ENCODE measurements at regions not wholly inside any gene's neighbourhood (a gene's known extent, or its start where the extent isn't known, plus 50 kb on each side); places are given as distances from the start of the nearest gene placed in this dataset.

DNA sequence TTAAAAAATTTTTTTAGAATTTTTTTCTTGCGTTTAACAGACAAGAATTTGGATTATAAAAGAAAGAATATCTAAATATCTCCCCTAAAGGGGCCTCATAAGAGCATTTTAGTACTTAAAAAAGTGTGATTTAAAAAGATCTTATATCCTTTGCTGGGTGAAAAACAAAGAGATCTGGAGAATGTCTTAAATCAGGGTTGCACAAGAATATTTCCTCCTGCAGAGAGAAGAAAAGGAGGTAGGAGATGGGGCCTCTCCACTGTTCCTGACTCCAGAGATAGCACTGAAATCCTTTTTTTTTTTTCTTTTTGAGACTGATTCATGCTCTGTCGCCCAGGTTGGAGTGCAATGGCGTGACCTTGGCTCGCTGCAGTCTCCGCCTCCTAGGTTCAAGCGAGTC is 68.5 kb upstream of the OSR1 start:
- no peak for DNase-seq

DNA sequence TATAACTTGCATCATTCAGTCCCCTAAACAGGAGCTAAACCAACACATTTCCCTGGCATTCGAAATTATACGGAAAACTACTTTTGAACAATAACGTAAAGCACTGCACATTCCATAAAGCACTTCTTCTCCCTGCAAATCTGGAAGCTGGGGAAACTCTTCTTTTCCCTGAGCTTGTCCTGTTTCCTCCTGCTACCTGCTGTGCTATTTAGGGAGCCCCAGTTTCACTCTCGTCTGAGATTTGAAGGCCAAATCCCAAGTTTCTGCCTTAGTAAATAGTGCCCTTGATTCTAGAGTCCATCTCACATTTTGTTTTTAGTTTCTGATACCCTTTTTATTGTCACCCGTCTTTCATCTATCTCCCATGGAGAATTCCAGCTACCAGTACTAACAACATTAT is 67.7 kb upstream of the OSR1 start:
- DNase-seq: no peak

DNA sequence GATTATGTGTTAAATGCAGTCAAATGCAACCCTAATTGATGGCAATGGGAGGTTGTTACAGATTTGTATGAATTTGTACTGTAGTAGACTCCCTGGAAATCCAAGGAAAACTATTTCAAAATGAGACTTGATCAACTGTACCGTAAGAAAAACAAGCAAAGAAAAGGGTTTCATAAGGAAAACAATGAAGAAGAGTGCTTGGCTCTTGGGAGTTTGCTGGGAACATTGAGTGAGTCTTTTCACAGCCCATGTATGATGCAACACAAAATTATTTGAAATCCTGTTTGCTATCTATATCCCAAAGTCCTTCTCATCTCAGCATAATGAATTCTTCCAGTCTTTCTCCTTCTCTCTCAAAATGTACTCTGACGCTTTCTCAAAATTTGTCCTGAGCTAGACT is 67.0 kb upstream of the OSR1 start:
- no peak for DNase-seq

DNA sequence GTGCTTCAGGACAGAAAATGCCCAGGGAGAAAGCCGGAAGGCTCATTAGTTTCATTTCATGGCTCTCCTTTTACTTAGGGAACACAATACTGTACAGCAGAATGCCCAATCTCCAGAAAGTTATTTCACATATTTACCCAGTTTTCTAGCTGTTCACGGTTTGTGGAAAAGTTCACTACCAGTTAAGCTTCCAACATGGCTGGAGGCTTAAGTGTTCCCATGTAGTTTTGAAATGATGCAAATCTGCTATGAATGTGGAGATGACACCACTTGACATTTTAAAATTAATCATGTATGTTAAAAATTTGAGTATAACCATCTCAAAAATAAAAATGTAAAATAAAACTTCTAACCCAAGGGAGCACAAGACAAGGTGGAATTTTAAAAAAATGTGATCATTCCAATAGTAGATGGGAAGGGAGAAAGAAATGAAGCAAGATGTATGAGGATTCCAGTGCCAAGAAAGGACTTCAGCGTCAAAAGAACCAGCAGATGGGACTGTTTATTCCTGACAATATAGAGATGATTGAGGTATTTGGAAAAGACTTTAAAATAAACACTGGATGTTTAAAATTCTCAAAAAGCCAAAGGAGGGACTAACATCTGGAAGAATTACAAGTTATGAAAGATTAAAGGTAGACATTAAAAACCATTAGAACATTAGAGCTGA is 60.9 kb upstream of the OSR1 start:
- DNase-seq: no peak

DNA sequence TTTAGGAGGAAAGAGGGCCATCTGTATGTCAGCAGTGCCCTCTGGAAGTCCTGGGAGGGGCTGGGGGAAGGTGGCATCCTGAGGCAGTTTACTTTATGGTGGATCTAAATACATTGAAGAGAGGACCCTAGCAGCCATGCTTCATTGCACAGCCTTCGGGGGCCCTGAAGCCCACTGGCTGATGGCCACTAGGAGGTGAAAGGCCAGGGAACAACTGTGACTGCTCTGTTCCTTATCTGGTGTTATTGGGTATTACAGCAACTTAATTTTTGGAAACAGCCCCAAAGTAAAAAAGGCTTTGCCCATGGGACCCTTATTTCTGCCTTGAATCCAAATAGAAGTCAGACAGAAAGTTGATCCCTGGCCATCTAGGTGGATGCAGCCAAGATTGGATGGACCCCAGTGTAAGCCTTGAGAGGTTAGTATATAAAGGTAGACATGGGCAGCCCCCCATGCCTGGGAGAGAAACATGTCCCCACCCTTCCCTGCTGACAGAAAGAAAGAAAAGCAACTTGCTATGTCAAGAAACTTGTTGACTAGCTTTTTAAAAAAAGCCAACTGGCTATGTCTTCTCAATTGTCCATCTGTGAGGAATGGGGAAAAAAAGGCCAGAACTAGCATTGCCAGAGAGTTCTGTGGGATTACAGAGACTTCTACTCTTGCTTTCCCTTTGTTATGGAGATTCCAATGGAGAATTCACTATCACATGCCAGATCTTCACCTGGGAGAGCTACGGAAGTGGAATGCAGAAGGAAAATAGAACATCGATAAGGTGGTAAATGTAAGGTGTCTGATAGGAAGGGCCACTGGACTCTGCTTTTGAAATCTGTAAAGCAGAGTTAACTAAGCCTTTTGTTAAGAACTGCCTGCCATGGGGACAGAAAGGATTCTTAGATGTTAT is 58.6 kb upstream of the OSR1 start:
- no peak for DNase-seq

DNA sequence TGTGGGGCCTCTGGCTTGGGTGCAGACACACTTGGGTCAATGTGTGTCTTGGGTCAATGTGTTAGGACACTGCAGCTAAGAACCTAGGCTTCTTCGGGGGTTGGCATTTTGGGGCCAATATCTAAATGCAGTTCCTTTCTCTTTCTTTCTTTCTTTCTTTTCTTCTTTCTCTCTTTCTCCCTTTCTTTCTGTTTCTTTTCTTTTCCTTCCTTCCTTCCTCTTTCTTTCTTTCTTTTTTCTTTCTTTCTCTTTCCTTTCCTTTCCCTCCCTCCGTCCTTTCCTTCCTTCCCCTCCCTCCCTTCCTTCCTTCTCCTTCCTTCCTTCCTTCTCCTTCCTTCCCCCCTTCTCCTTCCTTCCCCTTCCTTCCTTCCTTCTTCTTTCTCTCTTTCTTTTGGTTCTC is 57.7 kb upstream of the OSR1 start:
- DNase-seq: no peak

DNA sequence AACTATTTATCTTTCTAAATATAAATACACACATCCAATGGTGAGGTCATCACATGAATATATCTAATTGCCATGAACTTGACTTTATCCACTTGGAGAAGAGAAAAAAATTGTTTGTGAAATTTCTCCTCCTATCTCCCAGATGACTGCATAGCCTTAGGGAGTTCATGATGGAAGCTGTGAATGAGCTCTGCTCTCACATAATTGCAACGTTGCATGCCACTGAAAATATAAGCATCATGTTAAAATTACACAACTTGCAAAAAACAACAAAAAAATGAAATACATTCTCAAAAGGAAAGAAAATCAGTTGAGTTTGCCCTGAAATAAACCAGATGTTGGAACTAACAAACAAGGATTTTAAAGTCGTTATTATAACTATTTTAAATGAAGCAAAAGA is 50.6 kb upstream of the OSR1 start:
- no peak for DNase-seq

DNA sequence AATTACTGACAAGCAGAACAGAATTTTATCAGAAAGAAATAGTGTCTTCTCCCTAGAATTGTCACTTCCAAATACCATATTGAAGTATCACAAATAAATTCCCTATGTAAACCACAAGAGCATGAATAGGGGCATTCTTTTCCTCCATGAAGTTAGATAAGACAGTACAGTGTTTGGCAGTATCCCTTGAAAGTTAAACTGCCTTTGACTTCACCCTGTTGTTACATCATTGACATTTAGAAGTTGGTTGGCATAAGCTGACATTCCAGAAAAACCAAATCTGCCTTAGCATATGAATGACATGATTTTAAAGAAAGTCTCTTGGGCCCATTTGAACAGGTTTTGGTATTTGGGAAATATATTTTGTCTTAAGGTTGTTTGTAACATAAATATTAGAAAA is 50.2 kb upstream of the OSR1 start:
- DNase-seq: no peak
